Right lobe of liver (tissue), 4 donors: ENCODE measurements at regions not wholly inside any gene's neighbourhood (a gene's known extent, or its start where the extent isn't known, plus 50 kb on each side); places are given as distances from the start of the nearest gene placed in this dataset.

ENCODE experiments used
- POLR2A ChIP-seq: fragments of 450-650 bp; IDR thresholded peaks from one replicate; pipeline ENCODE4 v1.6.1; 2017; ENCODE audit warnings: antibody characterized with exemption, mild to moderate bottlenecking
- TF ChIP-seq, protein P1 (sequence below), 4 donors: fragments of 200-600 bp in 3 of 4; fragments of 450-650 bp in 1 of 4; IDR thresholded peaks; one replicate each; pipeline versions ENCODE4 v1.5.1 to v1.8.0; 2016 to 2022; ENCODE audit warnings: antibody characterized with exemption in 4 of 4, mild to moderate bottlenecking in 2 of 4
- donor health status: DM: no; HTN: no; CAD: no.
- donor health status: DM: no; HTN: no; CAD: no.
- donor health status: DM: no; HTN: yes; CAD: no.

DNA sequence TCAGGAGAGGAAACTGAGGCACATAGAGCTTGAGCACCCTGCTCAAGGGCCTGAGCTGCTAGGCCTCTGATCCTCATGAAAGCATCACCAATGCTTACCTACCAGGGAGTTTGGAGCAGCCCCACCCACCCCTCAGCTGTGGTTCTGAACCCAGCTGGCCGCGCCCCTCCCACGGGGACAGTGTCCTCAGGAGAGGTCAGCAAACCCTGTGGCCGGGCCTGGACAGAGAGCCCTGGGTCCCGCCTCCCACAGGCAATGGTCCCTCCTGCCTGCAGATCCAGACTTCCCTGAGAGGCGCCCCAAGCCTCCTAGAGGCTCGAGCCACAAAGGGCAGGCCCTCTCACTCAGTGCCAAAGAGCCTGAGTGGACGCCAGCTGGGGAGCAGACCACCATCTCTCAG lies 184.9 kb downstream of the BRD1 start:
- TF ChIP-seq, protein P1, sequence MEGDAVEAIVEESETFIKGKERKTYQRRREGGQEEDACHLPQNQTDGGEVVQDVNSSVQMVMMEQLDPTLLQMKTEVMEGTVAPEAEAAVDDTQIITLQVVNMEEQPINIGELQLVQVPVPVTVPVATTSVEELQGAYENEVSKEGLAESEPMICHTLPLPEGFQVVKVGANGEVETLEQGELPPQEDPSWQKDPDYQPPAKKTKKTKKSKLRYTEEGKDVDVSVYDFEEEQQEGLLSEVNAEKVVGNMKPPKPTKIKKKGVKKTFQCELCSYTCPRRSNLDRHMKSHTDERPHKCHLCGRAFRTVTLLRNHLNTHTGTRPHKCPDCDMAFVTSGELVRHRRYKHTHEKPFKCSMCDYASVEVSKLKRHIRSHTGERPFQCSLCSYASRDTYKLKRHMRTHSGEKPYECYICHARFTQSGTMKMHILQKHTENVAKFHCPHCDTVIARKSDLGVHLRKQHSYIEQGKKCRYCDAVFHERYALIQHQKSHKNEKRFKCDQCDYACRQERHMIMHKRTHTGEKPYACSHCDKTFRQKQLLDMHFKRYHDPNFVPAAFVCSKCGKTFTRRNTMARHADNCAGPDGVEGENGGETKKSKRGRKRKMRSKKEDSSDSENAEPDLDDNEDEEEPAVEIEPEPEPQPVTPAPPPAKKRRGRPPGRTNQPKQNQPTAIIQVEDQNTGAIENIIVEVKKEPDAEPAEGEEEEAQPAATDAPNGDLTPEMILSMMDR (IDR thresholded peaks at IDR 0.05) = no peak
- no peak for TF ChIP-seq POLR2A
